WI38 (cell line): ENCODE measurements at regions not wholly inside any gene's neighbourhood (a gene's known extent, or its start where the extent isn't known, plus 50 kb on each side); places are given as distances from the start of the nearest gene placed in this dataset.

ENCODE experiments used
- H3K4me3 ChIP-seq: 2 replicates; pipeline ENCODE4 v1.5.1; 2011; ENCODE audit warnings: low read depth, mild to moderate bottlenecking, control low read depth, low read length
- TF ChIP-seq, protein P1 (sequence below): IDR thresholded peaks from 2 replicates; pipeline ENCODE4 v1.5.1; 2012; ENCODE audit warnings: low read depth, mild to moderate bottlenecking, control low read depth, low read length

DNA sequence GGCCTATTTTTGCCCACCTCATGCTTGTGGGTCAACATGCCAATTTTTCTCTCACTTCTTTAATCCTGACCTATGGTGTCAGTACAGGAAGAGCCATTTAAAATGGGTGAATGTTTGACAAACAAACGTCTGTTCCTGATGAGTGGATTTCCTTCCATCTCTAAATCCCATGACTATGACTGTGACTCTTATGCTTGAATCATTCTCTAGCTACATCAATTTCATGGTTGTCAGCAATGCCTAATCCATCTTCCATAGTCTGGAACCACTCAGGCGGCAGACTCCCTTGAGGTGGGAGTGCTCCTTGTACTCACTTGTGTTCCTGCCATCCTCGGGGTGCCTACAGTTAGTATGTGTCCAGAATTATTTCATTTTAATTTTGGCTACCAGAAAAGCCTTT lies 194.9 kb upstream of the RPS6KA3 start:
- TF ChIP-seq, protein P1, sequence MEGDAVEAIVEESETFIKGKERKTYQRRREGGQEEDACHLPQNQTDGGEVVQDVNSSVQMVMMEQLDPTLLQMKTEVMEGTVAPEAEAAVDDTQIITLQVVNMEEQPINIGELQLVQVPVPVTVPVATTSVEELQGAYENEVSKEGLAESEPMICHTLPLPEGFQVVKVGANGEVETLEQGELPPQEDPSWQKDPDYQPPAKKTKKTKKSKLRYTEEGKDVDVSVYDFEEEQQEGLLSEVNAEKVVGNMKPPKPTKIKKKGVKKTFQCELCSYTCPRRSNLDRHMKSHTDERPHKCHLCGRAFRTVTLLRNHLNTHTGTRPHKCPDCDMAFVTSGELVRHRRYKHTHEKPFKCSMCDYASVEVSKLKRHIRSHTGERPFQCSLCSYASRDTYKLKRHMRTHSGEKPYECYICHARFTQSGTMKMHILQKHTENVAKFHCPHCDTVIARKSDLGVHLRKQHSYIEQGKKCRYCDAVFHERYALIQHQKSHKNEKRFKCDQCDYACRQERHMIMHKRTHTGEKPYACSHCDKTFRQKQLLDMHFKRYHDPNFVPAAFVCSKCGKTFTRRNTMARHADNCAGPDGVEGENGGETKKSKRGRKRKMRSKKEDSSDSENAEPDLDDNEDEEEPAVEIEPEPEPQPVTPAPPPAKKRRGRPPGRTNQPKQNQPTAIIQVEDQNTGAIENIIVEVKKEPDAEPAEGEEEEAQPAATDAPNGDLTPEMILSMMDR = no peak
- no peak overlapping the region for H3K4me3 ChIP-seq

DNA sequence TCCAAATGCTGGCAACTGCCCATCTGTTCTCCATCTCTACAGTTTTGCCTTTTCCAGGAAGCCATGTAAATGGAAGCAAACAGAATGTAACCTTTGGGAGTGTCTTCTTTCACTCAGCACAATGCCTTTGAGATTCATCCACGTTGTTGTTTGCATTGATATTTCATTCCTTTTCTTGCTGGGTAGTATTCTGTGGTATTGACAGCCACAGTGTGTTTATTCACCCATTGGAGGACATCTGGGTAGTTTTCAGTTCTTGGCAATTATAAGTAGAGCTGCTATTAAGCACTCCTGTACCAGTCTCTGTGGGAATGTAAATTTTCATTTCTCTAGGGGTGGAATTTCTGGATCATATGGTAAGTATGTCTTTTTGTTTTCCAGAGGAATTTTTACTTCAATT lies 194.3 kb upstream of the RPS6KA3 start:
- TF ChIP-seq, protein P1 = no peak

DNA sequence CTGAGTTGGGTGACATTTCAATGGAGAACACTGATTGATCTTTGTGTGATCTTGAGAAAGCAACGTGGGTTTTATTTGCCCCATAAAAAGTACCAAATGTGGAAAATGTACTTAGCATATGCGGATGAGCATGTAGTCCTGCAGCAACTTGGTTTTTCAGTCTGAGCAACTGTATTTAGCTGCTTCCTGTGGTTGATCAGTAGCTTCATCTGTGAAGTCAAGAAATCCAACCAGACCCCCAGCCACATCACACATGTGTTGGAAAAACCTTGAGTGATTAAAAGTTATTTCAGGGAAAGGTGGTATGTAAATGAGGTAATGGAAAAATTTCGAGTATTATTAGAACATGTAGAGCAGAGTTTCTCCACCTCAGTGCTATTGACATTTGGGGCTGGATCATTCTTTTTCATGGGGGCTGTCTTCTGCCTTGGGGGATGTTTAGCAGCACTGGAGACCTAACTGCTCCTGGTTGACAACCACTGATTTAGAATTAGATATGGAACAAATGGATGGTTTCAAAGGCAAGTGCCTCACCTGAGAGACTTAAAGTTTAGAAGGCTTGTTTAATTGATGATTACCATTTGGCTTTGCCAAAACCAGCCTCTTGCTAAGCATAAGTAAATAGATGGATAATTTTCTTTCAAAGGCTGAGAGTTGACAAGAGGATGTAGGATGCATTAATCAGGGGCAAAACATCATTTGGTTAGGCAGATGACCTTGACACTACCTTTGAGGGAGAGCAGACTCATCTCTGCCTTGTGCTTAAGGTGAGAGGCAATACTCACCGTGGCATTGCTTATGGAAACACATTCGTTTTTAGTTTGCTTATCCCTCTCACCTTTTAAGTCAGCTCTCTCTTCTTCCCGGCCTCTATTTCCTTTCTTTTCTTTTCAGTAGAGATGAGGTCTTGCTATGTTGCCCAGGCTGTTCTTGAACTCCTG lies 193.0 kb upstream of the RPS6KA3 start:
- no peak overlapping the region for H3K4me3 ChIP-seq
- TF ChIP-seq, protein P1 = no peak

More for the DNA sequence above, 194.3 kb upstream of the RPS6KA3 start:
- no peak overlapping the region for H3K4me3 ChIP-seq

DNA sequence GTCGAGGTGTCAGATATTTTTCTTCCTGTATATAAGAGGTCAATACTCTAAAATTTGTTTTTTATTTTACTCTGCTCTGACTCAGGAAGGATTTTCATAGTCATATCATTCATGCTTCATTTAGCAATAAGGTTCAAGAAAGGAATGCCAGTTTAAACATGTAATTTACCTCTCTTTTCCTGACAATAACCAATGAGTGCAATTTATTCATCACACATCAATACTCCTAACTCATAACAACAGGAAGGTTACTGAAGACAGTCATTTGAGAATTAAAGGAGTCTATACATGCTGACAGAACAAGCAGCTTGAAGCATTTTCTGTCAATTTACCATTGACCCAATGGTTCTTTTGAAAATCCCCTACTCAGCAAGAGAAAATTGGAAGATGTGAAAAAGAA lies 190.3 kb upstream of the RPS6KA3 start:
- TF ChIP-seq, protein P1 = no peak
- no peak overlapping the region for H3K4me3 ChIP-seq

DNA sequence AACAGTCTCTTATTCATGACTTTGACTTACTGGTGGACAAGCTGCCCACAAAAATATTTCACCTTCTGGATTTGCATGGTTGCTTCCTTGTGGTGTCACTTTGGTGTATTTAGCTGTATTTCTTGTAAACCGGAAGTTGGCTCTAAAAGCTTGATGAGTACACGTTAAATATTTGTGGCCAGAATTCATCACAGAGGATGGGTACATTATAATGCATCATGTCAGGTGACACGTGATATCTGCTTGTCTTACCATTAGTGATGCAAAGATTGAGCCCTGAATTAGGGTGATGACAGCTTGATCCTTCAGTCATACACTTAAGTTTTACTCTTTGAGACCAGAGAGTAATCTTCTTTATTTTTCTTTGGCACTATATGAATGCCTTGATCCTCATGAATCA lies 188.3 kb upstream of the RPS6KA3 start:
- TF ChIP-seq, protein P1 = no peak
- no peak overlapping the region for H3K4me3 ChIP-seq

DNA sequence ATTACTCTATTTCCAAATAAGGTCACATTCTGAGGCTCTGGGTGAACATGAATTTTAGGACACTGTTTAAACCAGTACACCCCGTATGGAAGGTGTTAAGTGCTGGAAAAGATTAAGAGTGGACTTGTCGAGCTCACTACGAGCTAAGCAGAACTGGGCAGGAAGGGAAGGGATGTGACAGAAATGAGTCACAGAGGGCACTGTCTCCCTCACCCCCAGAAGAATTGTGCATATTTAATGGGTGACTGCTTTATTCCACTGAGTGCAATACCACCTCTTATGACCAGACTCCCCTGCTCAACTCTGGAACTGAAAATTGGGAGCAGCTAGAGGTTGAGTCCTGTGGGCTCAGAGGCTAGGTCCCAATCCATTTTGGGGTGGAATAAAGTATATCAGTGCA lies 187.4 kb upstream of the RPS6KA3 start:
- H3K4me3 ChIP-seq = no peak overlapping the region

DNA sequence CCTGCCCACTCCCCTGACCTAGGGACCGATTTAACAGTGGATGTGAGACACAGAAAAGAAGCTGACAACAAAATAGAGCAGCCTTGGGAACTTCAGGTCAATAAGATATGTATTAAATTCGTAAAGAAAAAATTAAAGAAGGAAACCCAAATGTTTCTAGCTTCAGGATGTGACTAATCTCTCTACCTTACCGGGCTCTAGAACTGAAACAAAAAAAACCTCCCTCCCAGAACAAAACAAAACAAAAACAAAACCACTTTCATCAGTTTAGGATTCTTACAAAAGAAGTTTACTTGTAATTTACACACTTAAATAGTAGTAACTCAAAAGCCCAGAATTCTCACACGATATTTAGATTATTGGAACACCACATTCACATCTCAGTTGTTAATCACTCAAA lies 185.8 kb upstream of the RPS6KA3 start:
- TF ChIP-seq, protein P1 = no peak

More for the DNA sequence above, 187.4 kb upstream of the RPS6KA3 start:
- TF ChIP-seq, protein P1 = no peak

More for the DNA sequence above, 185.8 kb upstream of the RPS6KA3 start:
- H3K4me3 ChIP-seq = no peak overlapping the region
